ENCODE measurements at regions not wholly inside any gene's neighbourhood (a gene's known extent, or its start where the extent isn't known, plus 50 kb on each side); places are given as distances from the start of the nearest gene placed in this dataset.

DNA sequence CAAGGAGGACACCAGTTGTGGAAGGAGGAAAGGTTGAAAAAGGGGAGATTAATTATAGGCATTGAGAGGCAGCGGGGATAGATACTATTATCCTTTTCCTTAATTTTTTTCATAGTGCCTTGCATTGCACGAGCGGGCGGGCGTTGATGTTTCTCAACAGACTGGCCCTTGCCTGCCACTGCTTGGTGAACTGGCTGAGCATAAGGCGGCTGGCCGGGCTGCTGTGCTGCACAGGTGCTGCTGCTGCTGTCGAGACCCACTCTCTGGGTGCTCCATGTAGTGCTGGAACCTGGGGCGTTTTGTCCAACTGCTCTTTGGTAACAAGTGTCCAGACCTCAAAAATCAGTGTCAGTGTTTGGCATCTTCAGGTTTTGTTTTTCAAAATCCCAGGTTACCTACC is 83.3 kb upstream of the PAQR3 start:
- H3K27ac ChIP-seq (ENCODE audit: low read depth, low read length), result no peak overlapping the region
- POLR2A ChIA-PET, result no interaction called here
- CTCF ChIA-PET, result no interaction called here
- H3K36me3 ChIP-seq (ENCODE audit: insufficient read depth, low read length), result no peaks in the 10 kb centered on the region
- no peaks in the 10 kb centered on the region for H3K4me1 ChIP-seq (ENCODE audit: insufficient read depth, low read length)
- Mint-ChIP-seq H3K4me3 (no peak overlapping the region), H3K27ac (no peak overlapping the region), H3K4me1 (no peaks in the 10 kb centered on the region), H3K27me3 (peaks cover 0 to 2% of the 10 kb centered on the region in 2 donors), H3K9me3 (peaks cover 0 to 4% (median 2%) of the 10 kb centered on the region in 5 donors), H3K36me3 (no peaks in the 10 kb centered on the region)
- H3K9me3 ChIP-seq (ENCODE audit: low read length), result no peaks in the 10 kb centered on the region
- no peaks in the 10 kb centered on the region for H3K27me3 ChIP-seq (ENCODE audit: insufficient read depth, low read length, poor library complexity, severe bottlenecking)
- H3K4me3 ChIP-seq (ENCODE audit: low read length), result no peak overlapping the region
- no peak for DNase-seq

DNA sequence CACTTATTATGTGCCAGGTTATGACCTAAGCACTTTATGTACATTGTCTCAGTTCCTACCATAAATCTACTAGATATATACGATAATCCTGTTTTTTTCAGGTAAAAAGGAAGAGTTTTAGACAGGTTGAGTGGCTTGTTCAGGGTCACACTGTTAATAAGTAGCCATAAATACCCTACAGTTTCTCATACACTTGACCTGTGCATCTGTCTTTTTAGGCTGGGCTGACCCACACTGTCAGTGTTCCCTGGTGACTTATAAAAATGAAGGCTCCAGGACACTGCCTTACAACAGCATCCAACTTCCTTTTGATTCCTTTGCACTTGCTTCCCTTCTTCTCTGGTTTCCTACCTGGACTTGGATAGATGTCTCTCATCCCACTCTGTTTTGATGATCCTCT is 78.2 kb upstream of the PAQR3 start:
- H3K27ac Mint-ChIP-seq, result peak overlapping the region in 1 of 8 donors; percentile 39
- CTCF ChIA-PET, result no interaction called here
- H3K4me1 Mint-ChIP-seq, result no peaks in the 10 kb centered on the region
- no peaks in the 10 kb centered on the region for H3K36me3 ChIP-seq (ENCODE audit: insufficient read depth, low read length)
- H3K4me1 ChIP-seq (ENCODE audit: insufficient read depth, low read length), result no peaks in the 10 kb centered on the region
- H3K4me3 Mint-ChIP-seq, result no peak overlapping the region
- H3K27ac ChIP-seq (ENCODE audit: low read depth, low read length), result no peak overlapping the region
- H3K4me3 ChIP-seq (ENCODE audit: low read length), result no peak overlapping the region
- H3K9me3 ChIP-seq (ENCODE audit: low read length), result no peaks in the 10 kb centered on the region
- H3K36me3 Mint-ChIP-seq, result no peaks in the 10 kb centered on the region
- POLR2A ChIA-PET, result no interaction called here
- DNase-seq, result no peak
- no peaks in the 10 kb centered on the region for H3K27me3 Mint-ChIP-seq
- H3K27me3 ChIP-seq (ENCODE audit: insufficient read depth, low read length, poor library complexity, severe bottlenecking), result no peaks in the 10 kb centered on the region
- H3K9me3 Mint-ChIP-seq, result peaks cover 0 to 4% (median 2%) of the 10 kb centered on the region in 5 donors

DNA sequence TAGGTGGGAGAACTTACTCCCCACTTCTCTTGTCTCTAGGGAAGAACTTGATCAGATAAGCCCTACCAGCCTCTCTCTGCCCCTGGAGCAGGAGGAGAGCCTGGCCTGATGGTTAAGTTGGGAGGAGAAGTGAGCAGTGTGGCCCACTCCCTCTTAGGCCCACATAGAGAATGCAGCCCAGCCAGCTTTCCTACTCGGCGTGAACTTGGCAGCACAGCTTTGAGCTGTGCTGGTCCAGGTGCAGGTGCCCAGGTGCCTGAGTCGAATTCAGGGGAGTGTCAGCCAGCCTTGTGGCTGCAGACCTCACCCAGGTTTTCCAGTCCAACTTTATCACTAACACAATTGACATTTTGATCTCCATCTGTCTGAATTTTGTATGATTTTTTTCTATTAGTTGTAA is 77.6 kb upstream of the PAQR3 start:
- Histone ChIP-seq H3K27me3 (ENCODE audit: insufficient read depth, low read length, poor library complexity, severe bottlenecking) (no peaks in the 10 kb centered on the region), H3K4me1 (ENCODE audit: insufficient read depth, low read length) (no peaks in the 10 kb centered on the region), H3K36me3 (ENCODE audit: insufficient read depth, low read length) (no peaks in the 10 kb centered on the region), H3K4me3 (ENCODE audit: low read length) (no peak overlapping the region), H3K27ac (ENCODE audit: low read depth, low read length) (no peak overlapping the region), H3K9me3 (ENCODE audit: low read length) (no peaks in the 10 kb centered on the region)
- H3K4me1 Mint-ChIP-seq, result no peaks in the 10 kb centered on the region
- ChIA-PET CTCF (no interaction called here), POLR2A (no interaction called here)
- no peaks in the 10 kb centered on the region for H3K36me3 Mint-ChIP-seq
- DNase-seq, result no peak
- no peaks in the 10 kb centered on the region for H3K27me3 Mint-ChIP-seq
- no peak overlapping the region for H3K4me3 Mint-ChIP-seq
- H3K9me3 Mint-ChIP-seq, result peaks cover 0 to 4% (median 2%) of the 10 kb centered on the region in 5 donors
- H3K27ac Mint-ChIP-seq, result no peak overlapping the region

DNA sequence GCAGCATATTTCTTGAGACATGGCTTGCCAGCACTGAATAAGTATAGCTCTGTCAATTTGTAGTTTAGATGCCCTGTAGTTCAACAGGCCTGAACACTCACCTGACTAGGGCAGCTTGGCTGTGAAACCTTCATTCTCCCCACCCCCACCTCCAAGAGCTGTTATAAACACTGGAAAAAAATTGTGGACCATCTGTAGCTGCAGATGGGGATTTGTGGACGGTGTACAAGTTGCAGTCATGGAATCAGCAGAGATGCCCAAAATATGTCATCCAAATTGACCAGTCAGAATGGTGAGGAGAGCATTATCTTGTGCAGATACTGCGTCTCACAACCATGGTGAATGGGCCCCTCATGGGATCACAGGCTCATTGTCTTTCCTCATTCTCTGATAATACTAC is 76.2 kb upstream of the PAQR3 start:
- Histone ChIP-seq H3K27ac (ENCODE audit: low read depth, low read length) (no peak overlapping the region), H3K4me3 (ENCODE audit: low read length) (no peak overlapping the region), H3K4me1 (ENCODE audit: insufficient read depth, low read length) (no peaks in the 10 kb centered on the region), H3K9me3 (ENCODE audit: low read length) (no peaks in the 10 kb centered on the region), H3K36me3 (ENCODE audit: insufficient read depth, low read length) (no peaks in the 10 kb centered on the region), H3K27me3 (ENCODE audit: insufficient read depth, low read length, poor library complexity, severe bottlenecking) (no peaks in the 10 kb centered on the region)
- ChIA-PET POLR2A (no interaction called here), CTCF (no interaction called here)
- Mint-ChIP-seq H3K4me1 (no peaks in the 10 kb centered on the region), H3K9me3 (peaks cover 0 to 8% (median 6%) of the 10 kb centered on the region in 5 donors), H3K27ac (no peak overlapping the region), H3K36me3 (no peaks in the 10 kb centered on the region), H3K27me3 (peaks cover 5 to 8% of the 10 kb centered on the region in 2 donors), H3K4me3 (no peak overlapping the region)
- no peak for DNase-seq

DNA sequence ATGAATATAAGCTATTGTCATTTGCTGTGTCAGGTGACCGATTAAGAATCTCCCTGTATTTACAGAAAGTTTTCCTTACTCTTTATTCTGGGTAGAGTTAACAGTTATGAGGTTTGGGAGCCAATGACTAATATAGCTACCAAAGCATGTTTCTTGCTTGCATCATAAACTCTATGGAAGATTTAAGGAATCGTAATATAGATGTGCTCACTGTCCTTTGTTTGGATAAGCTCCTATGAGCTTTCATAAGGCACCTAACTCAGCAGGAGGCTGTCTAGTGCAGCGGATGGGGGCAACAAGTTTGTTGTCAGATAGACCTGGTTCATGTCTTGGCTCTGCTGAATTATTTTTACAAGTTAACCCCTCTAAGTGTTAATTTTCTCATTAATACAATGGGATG is 75.0 kb upstream of the PAQR3 start:
- Histone ChIP-seq H3K27ac (ENCODE audit: low read depth, low read length) (no peak overlapping the region), H3K9me3 (ENCODE audit: low read length) (no peaks in the 10 kb centered on the region), H3K27me3 (ENCODE audit: insufficient read depth, low read length, poor library complexity, severe bottlenecking) (no peaks in the 10 kb centered on the region), H3K4me3 (ENCODE audit: low read length) (no peak overlapping the region), H3K4me1 (ENCODE audit: insufficient read depth, low read length) (no peaks in the 10 kb centered on the region), H3K36me3 (ENCODE audit: insufficient read depth, low read length) (no peaks in the 10 kb centered on the region)
- peaks cover 7 to 17% of the 10 kb centered on the region in 2 donors for H3K27me3 Mint-ChIP-seq
- no peak overlapping the region for H3K4me3 Mint-ChIP-seq
- DNase-seq, result no peak
- ChIA-PET CTCF (no interaction called here), POLR2A (no interaction called here)
- H3K4me1 Mint-ChIP-seq, result no peaks in the 10 kb centered on the region
- no peaks in the 10 kb centered on the region for H3K36me3 Mint-ChIP-seq
- H3K27ac Mint-ChIP-seq, result no peak overlapping the region
- peaks cover 0 to 8% (median 6%) of the 10 kb centered on the region in 5 donors for H3K9me3 Mint-ChIP-seq

DNA sequence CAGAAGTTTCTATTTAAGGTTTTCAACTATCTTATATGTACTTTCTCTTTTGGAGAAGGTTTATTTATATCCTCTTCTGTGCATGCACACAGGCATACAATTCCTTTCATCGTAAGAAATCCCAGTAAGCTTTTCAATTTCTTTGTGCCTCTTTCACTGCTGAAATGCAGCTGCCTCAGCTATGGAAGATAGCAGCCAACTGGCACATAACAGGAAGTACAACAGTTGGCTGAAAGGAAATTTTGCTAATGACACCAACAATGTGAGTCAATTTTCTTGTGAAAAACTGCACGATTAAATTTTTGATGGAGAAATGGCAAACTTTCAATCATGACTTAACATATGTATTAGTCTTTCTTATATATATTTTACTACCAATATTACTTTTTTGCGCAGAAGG is 74.5 kb upstream of the PAQR3 start:
- Histone ChIP-seq H3K4me1 (ENCODE audit: insufficient read depth, low read length) (no peaks in the 10 kb centered on the region), H3K27ac (ENCODE audit: low read depth, low read length) (no peak overlapping the region), H3K27me3 (ENCODE audit: insufficient read depth, low read length, poor library complexity, severe bottlenecking) (no peaks in the 10 kb centered on the region), H3K9me3 (ENCODE audit: low read length) (no peaks in the 10 kb centered on the region), H3K36me3 (ENCODE audit: insufficient read depth, low read length) (no peaks in the 10 kb centered on the region), H3K4me3 (ENCODE audit: low read length) (no peak overlapping the region)
- no peak for DNase-seq
- Mint-ChIP-seq H3K27ac (no peak overlapping the region), H3K4me3 (no peak overlapping the region), H3K27me3 (peaks cover 7 to 19% of the 10 kb centered on the region in 2 donors), H3K4me1 (no peaks in the 10 kb centered on the region), H3K36me3 (no peaks in the 10 kb centered on the region), H3K9me3 (peaks cover 0 to 6% (median 3%) of the 10 kb centered on the region in 5 donors)
- ChIA-PET POLR2A (no interaction called here), CTCF (no interaction called here)

DNA sequence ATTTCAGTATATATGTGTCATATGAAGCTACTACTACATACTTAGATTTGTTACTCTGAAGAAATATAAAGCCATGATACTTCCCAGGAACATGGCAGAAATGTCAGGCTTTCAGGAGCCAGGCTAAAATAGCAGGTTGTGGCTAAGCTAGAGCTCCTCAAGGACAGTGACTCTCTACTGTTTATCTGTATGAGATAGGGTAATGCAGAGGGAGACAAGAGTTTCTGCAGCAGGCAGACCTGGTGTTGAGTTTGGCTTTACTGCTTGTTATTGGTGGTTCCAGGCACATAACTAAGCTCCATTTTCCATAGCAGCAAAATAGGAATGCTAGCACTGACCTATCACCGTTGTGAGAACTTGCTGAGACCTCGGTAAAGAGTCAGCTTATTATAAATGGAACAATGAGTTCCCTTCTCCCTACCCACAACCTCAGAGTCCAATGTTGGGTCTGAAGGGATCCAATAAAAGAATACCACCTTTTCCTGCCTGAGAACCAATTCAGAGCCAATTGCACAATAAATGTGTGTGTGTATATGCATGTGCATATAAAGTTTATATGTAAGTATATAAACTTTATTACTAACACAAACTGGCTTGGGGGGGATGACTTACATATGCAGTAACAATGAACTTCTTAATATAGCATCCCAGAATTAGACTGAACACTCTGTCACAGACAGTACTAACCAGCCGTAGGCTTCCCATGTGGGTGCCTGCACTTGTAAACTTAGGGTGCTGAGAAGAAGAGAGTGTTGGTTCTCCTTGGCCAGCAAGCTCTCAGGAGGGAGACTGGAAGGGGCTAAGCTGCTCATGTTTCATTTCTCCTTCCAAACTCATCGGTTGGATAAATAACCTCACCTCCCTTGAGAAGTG is 51.9 kb upstream of the PAQR3 start:
- Histone ChIP-seq H3K27me3 (ENCODE audit: insufficient read depth, low read length, poor library complexity, severe bottlenecking) (no peaks in the 10 kb centered on the region), H3K4me1 (ENCODE audit: insufficient read depth, low read length) (no peaks in the 10 kb centered on the region), H3K27ac (ENCODE audit: low read depth, low read length) (no peak overlapping the region), H3K4me3 (ENCODE audit: low read length) (no peak overlapping the region), H3K36me3 (ENCODE audit: insufficient read depth, low read length) (no peaks in the 10 kb centered on the region), H3K9me3 (ENCODE audit: low read length) (no peaks in the 10 kb centered on the region)
- H3K9me3 Mint-ChIP-seq, result no peaks in the 10 kb centered on the region
- H3K27me3 Mint-ChIP-seq, result peaks cover 0 to 6% of the 10 kb centered on the region in 2 donors
- no peaks in the 10 kb centered on the region for H3K36me3 Mint-ChIP-seq
- H3K4me1 Mint-ChIP-seq, result no peaks in the 10 kb centered on the region
- POLR2A ChIA-PET, result no interaction called here
- CTCF ChIA-PET, result no interaction called here
- H3K4me3 Mint-ChIP-seq, result no peak overlapping the region
- no peak overlapping the region for H3K27ac Mint-ChIP-seq
- DNase-seq, result no peak

DNA sequence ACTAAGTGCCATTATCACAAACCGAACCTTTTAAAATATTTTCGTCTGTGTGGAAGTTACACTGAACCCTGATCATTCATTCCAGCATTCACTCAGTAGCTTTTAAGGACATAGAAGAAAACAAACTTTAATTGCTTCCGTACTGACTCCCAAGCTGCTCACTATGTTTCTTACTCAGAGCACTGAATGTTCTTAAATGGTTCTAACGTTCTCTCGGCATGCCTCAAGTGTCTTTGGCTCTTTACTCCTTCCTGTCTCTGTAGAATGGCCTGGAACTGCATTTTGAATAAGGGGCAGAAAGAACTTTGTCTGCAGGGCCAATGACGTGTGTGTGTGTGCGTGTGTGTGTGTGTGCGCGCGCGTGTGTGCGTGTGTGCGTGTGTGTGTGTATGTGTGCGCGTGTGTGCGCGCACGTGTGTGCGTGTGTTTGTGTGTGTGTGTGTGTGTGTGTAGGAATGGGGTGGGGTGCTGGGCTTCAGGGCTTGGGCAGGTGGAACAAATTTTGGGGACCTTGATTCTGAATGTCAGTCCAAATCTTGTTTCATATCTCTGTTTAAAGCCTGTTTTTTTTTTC is 50.5 kb upstream of the PAQR3 start:
- H3K27me3 Mint-ChIP-seq, result peaks cover 0 to 10% of the 10 kb centered on the region in 2 donors
- Histone ChIP-seq H3K36me3 (ENCODE audit: insufficient read depth, low read length) (no peaks in the 10 kb centered on the region), H3K4me3 (ENCODE audit: low read length) (no peak overlapping the region), H3K27ac (ENCODE audit: low read depth, low read length) (no peak overlapping the region), H3K27me3 (ENCODE audit: insufficient read depth, low read length, poor library complexity, severe bottlenecking) (no peaks in the 10 kb centered on the region), H3K4me1 (ENCODE audit: insufficient read depth, low read length) (no peaks in the 10 kb centered on the region), H3K9me3 (ENCODE audit: low read length) (no peaks in the 10 kb centered on the region)
- no peak overlapping the region for H3K4me3 Mint-ChIP-seq
- no peak overlapping the region for H3K27ac Mint-ChIP-seq
- no peaks in the 10 kb centered on the region for H3K36me3 Mint-ChIP-seq
- no peak for DNase-seq
- CTCF ChIA-PET, result no interaction called here
- H3K9me3 Mint-ChIP-seq, result no peaks in the 10 kb centered on the region
- POLR2A ChIA-PET, result no interaction called here
- H3K4me1 Mint-ChIP-seq, result no peaks in the 10 kb centered on the region
